Heart left ventricle (tissue), 13 donors: ENCODE measurements at regions not wholly inside any gene's neighbourhood (a gene's known extent, or its start where the extent isn't known, plus 50 kb on each side); places are given as distances from the start of the nearest gene placed in this dataset.

ENCODE experiments used
- CTCF ChIP-seq, 12 donors: fragments of 200-600 bp; sonication (generic) in 4 of 12; IDR thresholded peaks; one replicate each; pipeline versions ENCODE4 v1.5.0 to v1.8.0; 2018 to 2022; ENCODE audit warnings: antibody characterized with exemption in 12 of 12, mild to moderate bottlenecking in 5 of 12
- POLR2A ChIP-seq, 2 donors: fragments of 450-650 bp; IDR thresholded peaks; one replicate each; pipeline ENCODE4 v1.6.1; 2017; ENCODE audit warnings: antibody characterized with exemption in 2 of 2, mild to moderate bottlenecking in 2 of 2, moderate library complexity in 2 of 2
- donor health status: ischemic (EF 13 %, LVEDD 7.1; RV severe dilation, severe dysfunction).
- donor health status: DM: no; HTN: yes; CAD: no.
- donor health status: DM: no; HTN: no; CAD: no.
- donor health status: ischemic (EF 25% LVEDD 6.9; RV normal size, moderate dysfunction).
- donor health status: ischemic (EF 25% LVEDD 5.7; RV mildly dilated, moderate dysfunction).
- donor health status: ischemic (EF 35%, LVEDD 5.7; RV mildly dilated, moderate dysfunction).
- donor health status: nonischemic (EF 11% LVEDD 7.7; RV severe dilation, severe dysfunction).
- donor health status: DM: yes; HTN: yes; CAD: no.
- donor health status: PGD.
- donor health status: ischemic (EF 29% LVEDD 5.4; RV normal size, mild dysfunction).
- donor health status: nonischemic (EF 23%, LVEDD 6.1; RV moderate dilation, normal function).

- TF ChIP-seq CTCF (IDR thresholded peaks at IDR 0.05) (no peak), POLR2A (IDR thresholded peaks at IDR 0.05) (no peak)
These were observed 91.2 kb upstream of the CD44 start for GRCh38 chr11:35047769-35048168.
